ENCODE measurements at regions not wholly inside any gene's neighbourhood (a gene's known extent, or its start where the extent isn't known, plus 50 kb on each side); places are given as distances from the start of the nearest gene placed in this dataset.

GRCh38 chr10:80697926-80698325 is 160.2 kb downstream of the SH2D4B start:
- Mint-ChIP-seq H3K4me1 (no peaks in the 10 kb centered on the region), H3K4me3 (no peak overlapping the region), H3K27ac (no peak overlapping the region), H3K27me3 (no peaks in the 10 kb centered on the region), H3K9me3 (no peaks in the 10 kb centered on the region), H3K36me3 (ENCODE audit: low read depth) (no peaks in the 10 kb centered on the region)
- POLR2A ChIA-PET, result no interaction called here
- DNase-seq, result no peak
- CTCF ChIA-PET, result no interaction called here

GRCh38 chr10:80699602-80700039 is 161.9 kb downstream of the SH2D4B start:
- no peak overlapping the region for H3K4me3 Mint-ChIP-seq
- H3K27me3 Mint-ChIP-seq, result no peaks in the 10 kb centered on the region
- peak; percentile 77 for DNase-seq
- no peaks in the 10 kb centered on the region for H3K4me1 Mint-ChIP-seq
- no peak overlapping the region for H3K27ac Mint-ChIP-seq
- CTCF ChIA-PET, result interaction anchor here (0.7 to 1.4 kb wide), 4 partner anchors 9 to 224 kb away, joined by 3 to 4 read pairs (median 4); no protein-coding TSS in a partner anchor
- no peaks in the 10 kb centered on the region for H3K9me3 Mint-ChIP-seq
- H3K36me3 Mint-ChIP-seq (ENCODE audit: low read depth), result no peaks in the 10 kb centered on the region
- POLR2A ChIA-PET, result no interaction called here

GRCh38 chr10:80700252-80700651 is 162.6 kb downstream of the SH2D4B start:
- Mint-ChIP-seq H3K4me1 (no peaks in the 10 kb centered on the region), H3K36me3 (ENCODE audit: low read depth) (no peaks in the 10 kb centered on the region), H3K9me3 (no peaks in the 10 kb centered on the region), H3K27ac (no peak overlapping the region), H3K27me3 (no peaks in the 10 kb centered on the region), H3K4me3 (no peak overlapping the region)
- no peak for DNase-seq
- ChIA-PET CTCF (interaction anchor here (0.7 to 1.4 kb wide), 4 partner anchors 10 to 224 kb away, joined by 3 to 4 read pairs (median 4); no protein-coding TSS in a partner anchor), POLR2A (no interaction called here)

- DNase-seq, result no peak
- POLR2A ChIA-PET, result no interaction called here
- no peaks in the 10 kb centered on the region for H3K9me3 Mint-ChIP-seq
- H3K4me1 Mint-ChIP-seq, result no peaks in the 10 kb centered on the region
- CTCF ChIA-PET, result interaction anchor here (0.6 to 1.4 kb wide), 4 partner anchors 10 to 149 kb away, joined by 3 to 5 read pairs (median 4); no protein-coding TSS in a partner anchor
- no peak overlapping the region for H3K27ac Mint-ChIP-seq
- H3K4me3 Mint-ChIP-seq, result no peak overlapping the region
- no peaks in the 10 kb centered on the region for H3K27me3 Mint-ChIP-seq
- H3K36me3 Mint-ChIP-seq (ENCODE audit: low read depth), result no peaks in the 10 kb centered on the region
Measured at GRCh38 chr10:80700760-80701444, 163.2 kb downstream of the SH2D4B start.

GRCh38 chr10:80701706-80702105 is 164.0 kb downstream of the SH2D4B start:
- H3K27me3 Mint-ChIP-seq, result no peaks in the 10 kb centered on the region
- no peak overlapping the region for H3K27ac Mint-ChIP-seq
- no peaks in the 10 kb centered on the region for H3K36me3 Mint-ChIP-seq (ENCODE audit: low read depth)
- H3K4me1 Mint-ChIP-seq, result no peaks in the 10 kb centered on the region
- no peak for DNase-seq
- H3K4me3 Mint-ChIP-seq, result no peak overlapping the region
- H3K9me3 Mint-ChIP-seq, result no peaks in the 10 kb centered on the region
- POLR2A ChIA-PET, result no interaction called here
- CTCF ChIA-PET, result interaction anchor here (0.6 to 1.2 kb wide), 3 partner anchors 9 to 148 kb away, joined by 3 to 5 read pairs (median 3); no protein-coding TSS in a partner anchor

- CTCF ChIA-PET, result interaction anchor here (1.2 kb wide), 1 partner anchor 19 kb away, joined by 3 read pairs; no protein-coding TSS in a partner anchor
- POLR2A ChIA-PET, result no interaction called here
- no peaks in the 10 kb centered on the region for H3K4me1 Mint-ChIP-seq
- H3K27ac Mint-ChIP-seq, result no peak overlapping the region
- no peak overlapping the region for H3K4me3 Mint-ChIP-seq
- H3K36me3 Mint-ChIP-seq (ENCODE audit: low read depth), result no peaks in the 10 kb centered on the region
- H3K9me3 Mint-ChIP-seq, result no peaks in the 10 kb centered on the region
- H3K27me3 Mint-ChIP-seq, result no peaks in the 10 kb centered on the region
- no peak for DNase-seq
Measured at GRCh38 chr10:80702143-80702542, 164.4 kb downstream of the SH2D4B start.

GRCh38 chr10:80705899-80706298 is 168.2 kb downstream of the SH2D4B start:
- H3K4me1 Mint-ChIP-seq, result no peaks in the 10 kb centered on the region
- DNase-seq, result no peak
- ChIA-PET CTCF (no interaction called here), POLR2A (no interaction called here)
- H3K27me3 Mint-ChIP-seq, result no peaks in the 10 kb centered on the region
- H3K27ac Mint-ChIP-seq, result no peak overlapping the region
- H3K4me3 Mint-ChIP-seq, result no peak overlapping the region
- H3K9me3 Mint-ChIP-seq, result no peaks in the 10 kb centered on the region
- no peaks in the 10 kb centered on the region for H3K36me3 Mint-ChIP-seq (ENCODE audit: low read depth)

GRCh38 chr10:80708185-80708584 is 170.5 kb downstream of the SH2D4B start:
- Mint-ChIP-seq H3K27me3 (no peaks in the 10 kb centered on the region), H3K4me3 (no peak overlapping the region), H3K9me3 (no peaks in the 10 kb centered on the region), H3K4me1 (no peaks in the 10 kb centered on the region), H3K36me3 (ENCODE audit: low read depth) (no peaks in the 10 kb centered on the region), H3K27ac (no peak overlapping the region)
- ChIA-PET POLR2A (no interaction called here), CTCF (no interaction called here)
- no peak for DNase-seq

GRCh38 chr10:80708808-80709207 is 171.1 kb downstream of the SH2D4B start:
- H3K4me3 Mint-ChIP-seq, result no peak overlapping the region
- no peaks in the 10 kb centered on the region for H3K27me3 Mint-ChIP-seq
- CTCF ChIA-PET, result no interaction called here

GRCh38 chr10:80709866-80710265 is 172.2 kb downstream of the SH2D4B start:
- no peak overlapping the region for H3K27ac Mint-ChIP-seq
- no peaks in the 10 kb centered on the region for H3K27me3 Mint-ChIP-seq
- ChIA-PET CTCF (no interaction called here), POLR2A (no interaction called here)
- no peaks in the 10 kb centered on the region for H3K36me3 Mint-ChIP-seq (ENCODE audit: low read depth)
- DNase-seq, result no peak
- H3K4me3 Mint-ChIP-seq, result no peak overlapping the region
- no peaks in the 10 kb centered on the region for H3K9me3 Mint-ChIP-seq
- H3K4me1 Mint-ChIP-seq, result no peaks in the 10 kb centered on the region

More at GRCh38 chr10:80708808-80709207, 171.1 kb downstream of the SH2D4B start:
- Mint-ChIP-seq H3K36me3 (ENCODE audit: low read depth) (no peaks in the 10 kb centered on the region), H3K27ac (no peak overlapping the region), H3K9me3 (no peaks in the 10 kb centered on the region), H3K4me1 (no peaks in the 10 kb centered on the region)
- POLR2A ChIA-PET, result no interaction called here
- no peak for DNase-seq

GRCh38 chr10:80713398-80713928 is 175.8 kb downstream of the SH2D4B start:
- H3K27ac Mint-ChIP-seq, result no peak overlapping the region
- DNase-seq, result no peak
- POLR2A ChIA-PET, result interaction anchor here (0.6 kb wide), 1 partner anchor 350 kb away, joined by 3 read pairs; no protein-coding TSS in a partner anchor
- H3K4me1 Mint-ChIP-seq, result no peaks in the 10 kb centered on the region
- CTCF ChIA-PET, result no interaction called here
- H3K4me3 Mint-ChIP-seq, result no peak overlapping the region
- H3K9me3 Mint-ChIP-seq, result no peaks in the 10 kb centered on the region
- no peaks in the 10 kb centered on the region for H3K27me3 Mint-ChIP-seq
- no peaks in the 10 kb centered on the region for H3K36me3 Mint-ChIP-seq (ENCODE audit: low read depth)

GRCh38 chr10:80714566-80714965 is 176.9 kb downstream of the SH2D4B start:
- ChIA-PET POLR2A (no interaction called here), CTCF (no interaction called here)

GRCh38 chr10:80718024-80718423 is 180.3 kb downstream of the SH2D4B start:
- no peaks in the 10 kb centered on the region for H3K36me3 Mint-ChIP-seq (ENCODE audit: low read depth)
- DNase-seq, result no peak
- no peaks in the 10 kb centered on the region for H3K9me3 Mint-ChIP-seq
- ChIA-PET CTCF (interaction anchor here (0.9 kb wide), 1 partner anchor 18 kb away, joined by 4 read pairs; no protein-coding TSS in a partner anchor), POLR2A (no interaction called here)
- no peaks in the 10 kb centered on the region for H3K27me3 Mint-ChIP-seq
- H3K27ac Mint-ChIP-seq, result no peak overlapping the region
- H3K4me3 Mint-ChIP-seq, result no peak overlapping the region
- H3K4me1 Mint-ChIP-seq, result no peaks in the 10 kb centered on the region

More at GRCh38 chr10:80714566-80714965, 176.9 kb downstream of the SH2D4B start:
- no peak for DNase-seq
- H3K36me3 Mint-ChIP-seq (ENCODE audit: low read depth), result no peaks in the 10 kb centered on the region
- no peaks in the 10 kb centered on the region for H3K9me3 Mint-ChIP-seq
- H3K27me3 Mint-ChIP-seq, result no peaks in the 10 kb centered on the region
- H3K4me3 Mint-ChIP-seq, result no peak overlapping the region
- H3K27ac Mint-ChIP-seq, result no peak overlapping the region
- no peaks in the 10 kb centered on the region for H3K4me1 Mint-ChIP-seq

- DNase-seq, result no peak
- H3K4me3 Mint-ChIP-seq, result no peak overlapping the region
- H3K9me3 Mint-ChIP-seq, result no peaks in the 10 kb centered on the region
- H3K27me3 Mint-ChIP-seq, result no peaks in the 10 kb centered on the region
- H3K4me1 Mint-ChIP-seq, result no peaks in the 10 kb centered on the region
- no peaks in the 10 kb centered on the region for H3K36me3 Mint-ChIP-seq (ENCODE audit: low read depth)
- no peak overlapping the region for H3K27ac Mint-ChIP-seq
- ChIA-PET CTCF (no interaction called here), POLR2A (no interaction called here)
Measured at GRCh38 chr10:80719935-80720334, 182.2 kb downstream of the SH2D4B start.
